Activated CD4-positive, alpha-beta T cell treated with anti-CD3 and anti-CD28 coated beads, Interleukin-2, amount 10 ng/mL, durations not matched to agents 7 days and 5 days (primary cell): ENCODE measurements at regions not wholly inside any gene's neighbourhood (a gene's known extent, or its start where the extent isn't known, plus 50 kb on each side); places are given as distances from the start of the nearest gene placed in this dataset.
"Not testable (repeated sequence)": the region's sequence is repeated elsewhere in the genome, so short reads cannot be mapped to it uniquely, and the experiment has no call there.

ENCODE experiments used
- CTCF ChIA-PET: fragments of 350-600 bp; sonication (Branson Sonifier 250); formaldehyde crosslinking; loops from one replicate; lab custom pipeline; 2021; ENCODE audit warnings: antibody characterized with exemption; lab: Charles Lee
- POLR2A ChIA-PET: fragments of 350-600 bp; sonication (Branson Sonifier 250); formaldehyde crosslinking; loops from one replicate; lab custom pipeline; 2021; ENCODE audit warnings: antibody characterized with exemption; lab: Charles Lee
- DNase-seq: peaks from one replicate; pipeline ENCODE4 v3.0.0-alpha.2; 2020
- H3K27ac Mint-ChIP-seq: one replicate; pipeline ENCODE4 v1.8.0; 2021; ENCODE audit warnings: mild to moderate bottlenecking, moderate library complexity, mixed read lengths
- H3K27me3 Mint-ChIP-seq: one replicate; pipeline ENCODE4 v1.8.0; 2021; ENCODE audit warnings: mixed read lengths
- H3K36me3 Mint-ChIP-seq: one replicate; pipeline ENCODE4 v1.8.0; 2021; ENCODE audit warnings: low read depth, mixed read lengths
- H3K4me1 Mint-ChIP-seq: one replicate; pipeline ENCODE4 v1.8.0; 2021; ENCODE audit warnings: mixed read lengths
- H3K4me3 Mint-ChIP-seq: one replicate; pipeline ENCODE4 v1.8.0; 2021; ENCODE audit warnings: mild to moderate bottlenecking, moderate library complexity, mixed read lengths
- H3K9me3 Mint-ChIP-seq: one replicate; pipeline ENCODE4 v1.8.0; 2021; ENCODE audit warnings: mixed read lengths

DNA sequence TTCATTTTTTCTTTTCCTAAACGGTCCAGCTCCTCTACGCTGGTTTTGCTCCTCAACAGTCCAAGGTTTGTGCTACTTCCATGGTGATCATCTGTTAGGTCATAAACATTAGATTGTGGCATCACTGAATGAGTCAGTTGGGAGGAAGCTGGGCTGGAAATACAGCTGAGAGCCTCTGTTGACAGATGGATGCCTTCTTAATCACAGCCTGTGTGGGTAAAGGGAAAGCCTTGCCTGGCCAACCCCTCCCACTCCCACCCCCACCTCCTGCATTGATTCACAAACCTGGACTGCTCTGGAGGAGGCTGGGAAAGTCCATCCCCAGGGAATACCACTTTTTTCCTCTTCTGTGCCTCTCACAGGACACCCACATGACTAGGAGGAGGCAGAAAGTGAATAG lies 180.6 kb upstream of the CCN2 start:
- Mint-ChIP-seq H3K4me1 (no peaks in the 10 kb centered on the region), H3K4me3 (no peak overlapping the region), H3K27ac (no peak overlapping the region), H3K9me3 (no peaks in the 10 kb centered on the region), H3K36me3 (no peaks in the 10 kb centered on the region), H3K27me3 (peaks cover 7% of the 10 kb centered on the region)
- CTCF ChIA-PET: no interaction called here
- POLR2A ChIA-PET: no interaction called here
- no peak for DNase-seq

DNA sequence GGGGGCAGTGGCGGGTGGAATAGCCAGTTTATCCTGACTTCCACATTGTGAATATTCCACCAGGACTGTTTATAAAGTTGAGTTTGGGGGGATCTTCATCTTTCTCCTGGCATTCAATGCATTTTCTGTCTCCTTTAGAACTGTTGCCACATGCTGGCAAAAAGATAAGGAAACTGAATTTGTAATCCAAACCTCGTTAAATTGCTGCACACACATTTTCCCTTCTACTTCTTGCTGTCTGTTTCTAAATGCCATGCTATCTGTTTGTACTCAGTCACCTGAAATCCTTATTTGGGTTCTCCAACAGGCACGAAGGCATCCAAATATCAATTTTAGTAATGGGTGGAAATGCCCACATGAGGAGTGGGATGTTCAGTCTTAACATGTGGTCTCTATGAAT lies 180.2 kb upstream of the CCN2 start:
- H3K27ac Mint-ChIP-seq: no peak overlapping the region
- no peaks in the 10 kb centered on the region for H3K36me3 Mint-ChIP-seq
- peaks cover 7% of the 10 kb centered on the region for H3K27me3 Mint-ChIP-seq
- ChIA-PET CTCF (no interaction called here), POLR2A (no interaction called here)
- H3K9me3 Mint-ChIP-seq: no peaks in the 10 kb centered on the region
- H3K4me3 Mint-ChIP-seq: no peak overlapping the region
- H3K4me1 Mint-ChIP-seq: no peaks in the 10 kb centered on the region
- no peak for DNase-seq

DNA sequence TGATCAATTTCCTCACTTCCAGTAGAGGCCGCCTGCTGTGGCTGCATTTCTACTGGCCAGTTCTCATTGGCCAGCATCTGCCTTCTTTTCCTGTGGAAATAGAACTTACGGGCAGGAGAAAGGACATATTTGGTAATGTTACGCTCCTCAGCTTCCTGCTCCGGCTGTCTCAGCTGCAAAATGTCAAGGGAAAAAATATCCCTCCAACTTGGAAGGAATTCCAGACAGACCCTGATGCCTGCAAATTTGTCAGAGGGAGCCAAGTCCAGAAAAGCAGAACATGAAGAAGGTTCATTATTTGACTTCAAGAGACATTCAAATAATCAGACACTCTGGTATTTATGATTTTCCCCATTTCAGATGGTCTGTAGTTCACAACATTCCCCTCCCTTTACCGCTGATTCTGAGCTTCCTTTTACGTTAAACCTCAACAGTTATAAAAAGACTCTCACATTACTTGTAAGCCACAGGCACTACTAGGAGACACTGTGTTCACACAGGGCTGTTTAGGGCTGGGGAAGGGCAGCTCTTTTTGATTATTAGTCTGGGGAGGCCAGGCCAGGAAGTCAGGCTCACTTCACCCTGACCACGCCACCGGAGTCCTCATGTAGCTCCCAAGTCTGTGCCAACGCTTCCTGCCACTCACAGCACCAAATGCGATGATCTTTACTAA lies 179.6 kb upstream of the CCN2 start:
- H3K4me3 Mint-ChIP-seq: no peak overlapping the region
- CTCF ChIA-PET: no interaction called here
- no peaks in the 10 kb centered on the region for H3K4me1 Mint-ChIP-seq
- POLR2A ChIA-PET: no interaction called here
- no peak for DNase-seq
- H3K27ac Mint-ChIP-seq: no peak overlapping the region
- H3K9me3 Mint-ChIP-seq: no peaks in the 10 kb centered on the region
- peaks cover 7% of the 10 kb centered on the region for H3K27me3 Mint-ChIP-seq
- no peaks in the 10 kb centered on the region for H3K36me3 Mint-ChIP-seq

DNA sequence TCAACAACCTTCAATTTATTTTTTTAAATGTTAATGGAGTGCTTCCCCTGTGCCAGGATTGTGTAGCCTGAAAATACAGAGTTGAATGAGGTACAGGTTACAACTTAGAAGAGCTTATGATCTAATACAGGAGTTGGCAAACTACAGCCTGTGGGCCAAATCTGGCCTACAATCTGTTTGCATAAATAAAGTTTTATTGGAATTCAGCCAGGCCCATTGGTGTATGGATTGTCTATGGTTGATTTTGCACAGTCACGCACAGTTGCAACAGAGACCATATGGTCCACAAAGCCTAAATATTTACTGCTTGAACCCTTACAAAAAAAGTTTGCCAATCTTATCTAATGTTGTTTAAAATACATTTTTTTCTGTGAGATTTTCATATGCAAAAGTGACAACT lies 177.3 kb upstream of the CCN2 start:
- Mint-ChIP-seq H3K4me3 (no peak overlapping the region), H3K27me3 (peaks cover 7% of the 10 kb centered on the region), H3K27ac (no peak overlapping the region), H3K9me3 (no peaks in the 10 kb centered on the region), H3K4me1 (no peaks in the 10 kb centered on the region), H3K36me3 (no peaks in the 10 kb centered on the region)
- no peak for DNase-seq
- ChIA-PET CTCF (interaction anchor here (0.5 kb wide), 1 partner anchor 88 kb away, joined by 3 read pairs; no protein-coding TSS in a partner anchor), POLR2A (no interaction called here)

DNA sequence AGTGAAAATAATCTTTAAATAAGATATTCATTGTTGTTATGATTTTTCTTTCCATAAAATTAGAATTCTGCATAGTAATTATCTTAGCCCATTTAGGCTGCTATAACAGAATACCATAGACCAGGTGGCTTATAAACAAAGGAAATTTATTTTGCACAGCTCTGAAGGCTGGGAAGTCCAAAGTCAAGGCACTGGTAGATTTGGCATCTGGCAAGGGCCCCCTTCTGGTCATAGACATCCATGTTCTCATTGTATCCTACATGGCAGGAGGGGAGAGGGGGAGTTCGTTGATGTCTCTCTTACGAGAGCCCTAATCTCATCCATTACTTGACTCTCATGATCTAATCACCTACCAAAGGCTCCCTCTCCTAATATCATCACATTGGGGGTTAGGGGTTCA lies 175.0 kb upstream of the CCN2 start:
- ChIA-PET POLR2A (no interaction called here), CTCF (no interaction called here)
- H3K4me3 Mint-ChIP-seq: no peak overlapping the region
- no peaks in the 10 kb centered on the region for H3K9me3 Mint-ChIP-seq
- peaks cover 3% of the 10 kb centered on the region for H3K27me3 Mint-ChIP-seq
- H3K4me1 Mint-ChIP-seq: no peaks in the 10 kb centered on the region
- no peak overlapping the region for H3K27ac Mint-ChIP-seq
- no peak for DNase-seq
- H3K36me3 Mint-ChIP-seq: no peaks in the 10 kb centered on the region

DNA sequence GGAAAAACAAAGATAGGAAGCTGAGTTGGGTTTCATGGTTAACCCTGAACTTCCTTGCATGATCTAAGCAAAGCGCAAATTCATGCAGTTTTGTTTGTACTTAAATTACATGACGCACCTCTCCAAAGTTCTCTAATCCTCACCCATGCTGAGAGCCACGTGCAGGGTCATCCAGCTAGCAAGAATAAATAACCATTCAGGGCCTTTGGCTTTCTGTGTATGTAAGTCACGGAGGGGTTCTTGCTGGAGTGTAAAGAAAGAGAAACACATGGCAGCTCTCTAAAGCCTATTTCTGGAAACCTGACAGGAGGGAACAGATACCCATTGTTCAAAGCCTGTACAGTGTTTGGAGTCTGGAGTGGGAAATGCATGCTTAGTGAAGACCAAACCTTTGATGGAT lies 171.7 kb upstream of the CCN2 start:
- Mint-ChIP-seq H3K36me3 (no peaks in the 10 kb centered on the region), H3K9me3 (no peaks in the 10 kb centered on the region), H3K4me3 (no peak overlapping the region), H3K4me1 (no peaks in the 10 kb centered on the region), H3K27ac (no peak overlapping the region), H3K27me3 (no peaks in the 10 kb centered on the region)
- DNase-seq: no peak
- ChIA-PET CTCF (no interaction called here), POLR2A (no interaction called here)

DNA sequence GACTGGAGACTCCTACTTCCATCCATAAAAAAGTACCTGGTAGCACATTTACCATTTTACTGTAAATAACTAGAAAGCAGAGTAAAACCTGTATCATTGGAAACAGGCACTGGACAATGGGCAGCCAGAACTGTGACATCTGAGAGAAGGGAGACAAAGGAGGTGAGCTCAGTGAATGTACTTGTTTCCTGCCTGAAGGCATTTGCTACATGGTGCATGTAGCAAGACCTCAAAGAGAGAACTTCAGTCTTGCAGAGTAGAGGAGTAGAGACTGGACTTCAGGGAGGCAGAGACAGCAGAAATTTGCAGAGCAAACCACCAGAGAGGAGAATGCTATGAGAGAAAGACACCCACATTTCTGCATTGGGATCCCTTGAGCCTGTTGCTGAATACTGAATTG lies 171.0 kb upstream of the CCN2 start:
- Mint-ChIP-seq H3K36me3 (no peaks in the 10 kb centered on the region), H3K4me3 (no peak overlapping the region), H3K4me1 (no peaks in the 10 kb centered on the region), H3K27ac (no peak overlapping the region), H3K27me3 (no peaks in the 10 kb centered on the region), H3K9me3 (no peaks in the 10 kb centered on the region)
- ChIA-PET CTCF (no interaction called here), POLR2A (no interaction called here)
- no peak for DNase-seq

DNA sequence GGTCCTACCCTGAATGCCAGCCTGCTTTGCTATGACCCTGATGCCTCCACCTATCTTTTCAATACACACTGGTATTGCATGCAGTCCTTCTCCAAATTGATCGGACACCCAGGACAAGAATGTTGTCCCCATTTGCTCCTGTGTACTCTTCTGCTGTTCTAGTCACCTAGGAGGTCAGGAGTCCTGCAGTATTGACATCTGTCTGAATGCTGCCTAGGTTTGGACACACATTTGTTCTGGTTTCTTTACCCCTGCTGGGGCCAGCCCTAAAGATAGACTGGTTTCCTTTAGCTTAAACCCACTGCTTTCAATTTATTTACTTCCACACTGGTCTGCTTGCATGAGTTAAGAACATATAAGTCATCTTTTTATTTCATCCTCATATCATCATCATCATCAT lies 167.0 kb upstream of the CCN2 start:
- Mint-ChIP-seq H3K4me3 (no peak overlapping the region), H3K27me3 (no peaks in the 10 kb centered on the region), H3K36me3 (no peaks in the 10 kb centered on the region), H3K9me3 (no peaks in the 10 kb centered on the region), H3K27ac (no peak overlapping the region), H3K4me1 (no peaks in the 10 kb centered on the region)
- no peak for DNase-seq
- POLR2A ChIA-PET: interaction anchor here (0.6 kb wide), 1 partner anchor 76 kb away, joined by 3 read pairs; no protein-coding TSS in a partner anchor
- CTCF ChIA-PET: no interaction called here

DNA sequence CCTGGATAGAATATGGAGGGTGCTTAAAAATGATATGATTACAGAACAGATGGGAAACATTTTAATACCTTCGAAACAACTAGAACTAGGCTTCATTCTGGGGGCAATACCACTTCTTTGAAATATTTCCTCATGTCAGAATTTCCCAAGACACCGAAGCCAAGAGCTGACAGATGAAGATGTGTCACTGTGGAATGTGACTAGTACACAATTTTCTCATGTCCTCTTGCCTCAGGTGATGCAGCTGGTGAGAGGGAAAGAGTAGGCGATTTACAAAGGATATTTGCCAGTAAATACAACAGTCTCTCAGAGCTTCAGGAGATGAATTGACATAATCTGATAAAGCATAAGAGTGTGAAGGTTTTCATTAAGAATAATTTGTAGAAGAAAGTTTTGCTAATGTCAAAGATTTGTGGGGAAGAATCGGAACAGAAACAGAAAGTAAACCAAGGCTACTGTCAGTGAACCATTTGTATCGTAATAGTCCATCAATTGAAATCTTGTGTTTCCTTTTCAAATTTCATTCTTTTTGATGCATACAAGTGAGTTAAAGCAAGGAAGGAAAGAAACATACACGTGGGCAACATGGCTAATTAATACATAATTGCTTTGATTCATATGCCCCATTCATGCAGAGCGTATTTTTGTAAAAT lies 164.7 kb upstream of the CCN2 start:
- Mint-ChIP-seq H3K4me3 (no peak overlapping the region), H3K4me1 (no peaks in the 10 kb centered on the region), H3K27me3 (no peaks in the 10 kb centered on the region), H3K36me3 (no peaks in the 10 kb centered on the region), H3K27ac (no peak overlapping the region), H3K9me3 (no peaks in the 10 kb centered on the region)
- ChIA-PET POLR2A (no interaction called here), CTCF (no interaction called here)
- no peak for DNase-seq

DNA sequence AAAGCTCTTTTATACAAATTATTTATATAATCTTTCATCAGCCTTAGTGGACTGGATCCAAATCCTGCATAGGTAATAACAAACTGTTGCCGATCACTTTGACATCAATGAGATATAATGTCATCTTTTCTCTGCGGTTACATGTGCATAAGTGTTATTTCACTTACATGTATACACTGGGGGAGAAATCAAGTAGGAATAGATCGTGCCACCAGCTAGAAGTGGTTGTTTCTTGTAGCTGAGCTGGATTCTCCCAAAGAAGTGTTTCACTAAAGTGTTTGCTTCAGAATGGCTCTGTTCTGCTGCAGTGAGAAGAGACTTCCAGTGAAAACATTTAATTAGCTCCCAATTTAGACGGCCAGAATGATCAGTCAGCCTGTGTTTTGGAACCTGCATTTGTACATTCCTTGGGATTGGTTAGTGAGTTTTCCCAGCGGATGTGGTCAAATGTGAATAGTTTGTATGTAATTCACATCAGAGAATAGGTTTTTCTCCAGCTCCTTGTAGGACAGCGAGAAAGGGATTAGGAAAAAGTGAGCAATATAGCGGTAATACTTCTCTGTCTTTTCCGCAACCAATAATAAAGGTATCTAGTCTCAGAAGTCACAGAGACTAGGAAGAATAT lies 163.1 kb upstream of the CCN2 start:
- ChIA-PET CTCF (no interaction called here), POLR2A (no interaction called here)
- H3K9me3 Mint-ChIP-seq: peaks cover 8% of the 10 kb centered on the region
- DNase-seq: no peak
- no peaks in the 10 kb centered on the region for H3K4me1 Mint-ChIP-seq
- no peak overlapping the region for H3K27ac Mint-ChIP-seq
- no peaks in the 10 kb centered on the region for H3K36me3 Mint-ChIP-seq
- no peak overlapping the region for H3K4me3 Mint-ChIP-seq
- H3K27me3 Mint-ChIP-seq: no peaks in the 10 kb centered on the region

DNA sequence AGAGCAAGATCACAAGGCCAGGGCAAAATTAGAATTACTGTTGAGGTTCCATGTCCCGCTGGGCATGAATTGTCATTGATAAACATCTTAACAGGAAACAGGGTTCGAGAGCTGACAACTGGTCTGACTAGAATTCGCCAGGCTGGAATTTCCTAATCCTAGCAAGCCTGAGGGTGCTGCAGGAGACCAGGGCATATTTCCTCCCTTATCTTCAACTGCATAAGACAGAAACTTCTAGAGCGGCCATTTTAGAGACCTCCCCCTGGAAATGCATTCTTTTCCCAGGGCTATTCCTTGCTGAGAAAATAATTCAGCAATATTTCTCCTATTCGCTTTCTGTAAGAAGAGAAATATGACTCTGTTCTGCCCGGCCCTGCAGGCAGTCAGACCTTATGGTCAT lies 158.6 kb upstream of the CCN2 start:
- CTCF ChIA-PET, H3K27ac Mint-ChIP-seq, H3K4me3 Mint-ChIP-seq, H3K27me3 Mint-ChIP-seq, POLR2A ChIA-PET, H3K36me3 Mint-ChIP-seq, H3K4me1 Mint-ChIP-seq, DNase-seq: not testable (repeated sequence)
- peaks cover 14% of the 10 kb centered on the region for H3K9me3 Mint-ChIP-seq

DNA sequence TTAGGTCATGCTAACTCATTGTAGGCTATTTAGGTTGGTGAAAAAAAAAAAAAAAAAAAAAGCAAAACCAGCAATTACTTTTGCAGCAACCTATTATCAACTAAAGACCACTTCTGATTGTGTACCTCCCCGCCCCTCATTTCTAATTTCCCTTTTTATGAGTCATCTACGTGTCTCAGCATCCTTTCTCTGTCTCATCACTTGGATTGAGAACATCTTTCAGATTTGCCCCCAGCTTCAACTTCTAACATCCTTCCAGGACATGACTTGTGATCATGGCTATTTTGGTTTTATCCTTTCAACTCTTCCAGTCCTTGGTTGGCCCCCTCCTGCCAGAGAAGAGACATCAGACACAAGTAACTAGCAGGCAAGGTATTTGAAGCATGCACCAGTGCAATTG lies 156.7 kb upstream of the CCN2 start:
- no peak for DNase-seq
- ChIA-PET CTCF (no interaction called here), POLR2A (no interaction called here)
- Mint-ChIP-seq H3K27me3 (no peaks in the 10 kb centered on the region), H3K9me3 (peaks cover 14% of the 10 kb centered on the region), H3K4me3 (no peak overlapping the region), H3K36me3 (no peaks in the 10 kb centered on the region), H3K27ac (no peak overlapping the region), H3K4me1 (no peaks in the 10 kb centered on the region)

DNA sequence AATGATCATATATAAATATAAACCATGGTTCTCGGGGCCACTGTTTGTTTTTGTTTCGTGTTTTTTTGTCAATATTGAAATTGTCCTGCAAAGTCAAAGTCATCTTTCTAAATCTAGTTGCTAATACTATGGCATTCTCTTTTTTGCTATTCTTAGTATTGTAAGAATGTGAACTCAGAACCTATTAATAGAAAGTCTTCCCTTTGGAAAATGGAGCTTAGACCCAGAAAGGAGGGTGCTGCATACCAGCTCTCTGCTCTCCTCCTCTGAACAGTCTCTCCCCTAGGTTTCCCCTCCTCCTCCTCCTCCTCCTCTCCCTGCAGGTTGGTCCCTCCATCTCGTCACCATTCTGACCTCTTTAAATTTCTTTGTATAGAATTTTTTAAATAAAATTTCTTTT lies 150.4 kb upstream of the CCN2 start:
- Mint-ChIP-seq H3K27ac (no peak overlapping the region), H3K4me1 (no peaks in the 10 kb centered on the region), H3K4me3 (no peak overlapping the region), H3K27me3 (no peaks in the 10 kb centered on the region), H3K9me3 (peaks cover 2% of the 10 kb centered on the region), H3K36me3 (no peaks in the 10 kb centered on the region)
- POLR2A ChIA-PET: no interaction called here
- CTCF ChIA-PET: no interaction called here
- DNase-seq: no peak
